KMS-11 (cell line): ENCODE measurements at regions not wholly inside any gene's neighbourhood (a gene's known extent, or its start where the extent isn't known, plus 50 kb on each side); places are given as distances from the start of the nearest gene placed in this dataset.

Experiments
- H2AFZ ChIP-seq: fragments of 200-600 bp; sonication (generic); 2 replicates; pipeline ENCODE4 v1.6.1; 2016; ENCODE audit warnings: antibody characterized with exemption, mixed run types, low read depth
- H3K27ac ChIP-seq: fragments of 200-600 bp; sonication (generic); 2 replicates; pipeline ENCODE4 v1.6.1; 2016; ENCODE audit warnings: mild to moderate bottlenecking, mixed run types
- H3K27me3 ChIP-seq: fragments of 200-600 bp; sonication (generic); 2 replicates; pipeline ENCODE4 v1.6.1; 2017; ENCODE audit warnings: mild to moderate bottlenecking, low read depth, mixed run types, moderate library complexity; ENCODE audit not compliant: insufficient read depth
- H3K36me3 ChIP-seq: fragments of 200-600 bp; sonication (generic); 2 replicates; pipeline ENCODE4 v1.6.1; 2017; ENCODE audit warnings: mild to moderate bottlenecking, mixed run types; ENCODE audit not compliant: insufficient read depth
- H3K4me1 ChIP-seq: fragments of 200-600 bp; sonication (generic); 2 replicates; pipeline ENCODE4 v1.6.1; 2016; ENCODE audit warnings: mild to moderate bottlenecking, low read depth, mixed run types; ENCODE audit not compliant: poor library complexity, severe bottlenecking
- H3K4me2 ChIP-seq: fragments of 200-600 bp; sonication (generic); 2 replicates; pipeline ENCODE4 v1.7.0; 2016; ENCODE audit warnings: mild to moderate bottlenecking, mixed run types
- H3K4me3 ChIP-seq: fragments of 200-600 bp; sonication (generic); IDR thresholded peaks from 2 replicates; pipeline ENCODE4 v1.6.1; 2017; ENCODE audit warnings: low read depth, low read length, mixed read lengths; ENCODE audit not compliant: insufficient read depth
- H3K79me2 ChIP-seq: fragments of 200-600 bp; sonication (generic); 2 replicates; pipeline ENCODE4 v1.6.1; 2016; ENCODE audit warnings: low read depth, mixed run types; ENCODE audit not compliant: insufficient read depth
- H3K9ac ChIP-seq: fragments of 200-600 bp; sonication (generic); 2 replicates; pipeline ENCODE4 v1.6.1; 2016; ENCODE audit warnings: mild to moderate bottlenecking, mixed run types
- H4K20me1 ChIP-seq: fragments of 200-600 bp; sonication (generic); 2 replicates; pipeline ENCODE4 v1.6.1; 2016; ENCODE audit warnings: mild to moderate bottlenecking, mixed run types; ENCODE audit not compliant: insufficient read depth
- TF ChIP-seq, protein P1 (sequence below): fragments of 200-600 bp; sonication (generic); conservative IDR thresholded peaks from 2 replicates; pipeline ENCODE4 v1.6.1; 2017; ENCODE audit warnings: low read depth, mild to moderate bottlenecking, antibody characterized with exemption, low read length, moderate library complexity, mixed read lengths

DNA sequence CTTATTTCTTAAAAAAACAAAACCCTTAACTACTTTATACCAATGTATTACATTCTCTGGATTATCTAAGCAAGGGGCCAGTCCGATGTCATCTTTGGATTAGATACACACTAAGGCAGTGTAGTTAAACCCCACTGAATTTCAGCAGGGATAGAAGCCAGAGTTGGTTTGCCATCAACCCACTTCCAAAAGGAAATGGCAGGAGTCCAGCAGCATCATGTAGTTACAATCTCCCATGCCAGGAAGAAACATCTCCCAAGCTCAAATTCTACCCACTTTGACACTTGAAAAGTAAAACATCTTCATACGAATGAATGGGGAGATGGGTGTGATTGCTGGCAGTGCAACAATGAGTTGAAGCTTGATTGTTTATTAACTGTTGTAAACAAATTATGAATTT is 203.5 kb upstream of the PLXNC1 start:
- H3K79me2 ChIP-seq, result no peaks in the 10 kb centered on the region
- TF ChIP-seq, protein P1, sequence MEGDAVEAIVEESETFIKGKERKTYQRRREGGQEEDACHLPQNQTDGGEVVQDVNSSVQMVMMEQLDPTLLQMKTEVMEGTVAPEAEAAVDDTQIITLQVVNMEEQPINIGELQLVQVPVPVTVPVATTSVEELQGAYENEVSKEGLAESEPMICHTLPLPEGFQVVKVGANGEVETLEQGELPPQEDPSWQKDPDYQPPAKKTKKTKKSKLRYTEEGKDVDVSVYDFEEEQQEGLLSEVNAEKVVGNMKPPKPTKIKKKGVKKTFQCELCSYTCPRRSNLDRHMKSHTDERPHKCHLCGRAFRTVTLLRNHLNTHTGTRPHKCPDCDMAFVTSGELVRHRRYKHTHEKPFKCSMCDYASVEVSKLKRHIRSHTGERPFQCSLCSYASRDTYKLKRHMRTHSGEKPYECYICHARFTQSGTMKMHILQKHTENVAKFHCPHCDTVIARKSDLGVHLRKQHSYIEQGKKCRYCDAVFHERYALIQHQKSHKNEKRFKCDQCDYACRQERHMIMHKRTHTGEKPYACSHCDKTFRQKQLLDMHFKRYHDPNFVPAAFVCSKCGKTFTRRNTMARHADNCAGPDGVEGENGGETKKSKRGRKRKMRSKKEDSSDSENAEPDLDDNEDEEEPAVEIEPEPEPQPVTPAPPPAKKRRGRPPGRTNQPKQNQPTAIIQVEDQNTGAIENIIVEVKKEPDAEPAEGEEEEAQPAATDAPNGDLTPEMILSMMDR, result no peak
- H3K4me2 ChIP-seq, result no peak overlapping the region
- H3K9ac ChIP-seq, result no peak overlapping the region
- no peaks in the 10 kb centered on the region for H3K4me1 ChIP-seq
- H3K27ac ChIP-seq, result no peak overlapping the region
- no peaks in the 10 kb centered on the region for H3K36me3 ChIP-seq
- H4K20me1 ChIP-seq, result no peaks in the 10 kb centered on the region
- no peak overlapping the region for H3K4me3 ChIP-seq
- H3K27me3 ChIP-seq, result no peaks in the 10 kb centered on the region
- no peak overlapping the region for H2AFZ ChIP-seq

- H3K4me3 ChIP-seq, result no peak overlapping the region
- no peak overlapping the region for H3K9ac ChIP-seq
- no peaks in the 10 kb centered on the region for H3K4me1 ChIP-seq
- H3K27ac ChIP-seq, result no peak overlapping the region
- H3K4me2 ChIP-seq, result no peak overlapping the region
- H2AFZ ChIP-seq, result no peak overlapping the region
- no peaks in the 10 kb centered on the region for H3K27me3 ChIP-seq
- H3K79me2 ChIP-seq, result no peaks in the 10 kb centered on the region
- no peaks in the 10 kb centered on the region for H3K36me3 ChIP-seq
- H4K20me1 ChIP-seq, result no peaks in the 10 kb centered on the region
- TF ChIP-seq, protein P1, result no peak
These were observed 201.7 kb upstream of the PLXNC1 start for GRCh38 chr12:93946542-93947150.

GRCh38 chr12:93947486-93947885 is 200.9 kb upstream of the PLXNC1 start:
- Histone ChIP-seq H3K4me2 (no peak overlapping the region), H3K4me1 (no peaks in the 10 kb centered on the region), H2AFZ (no peak overlapping the region), H3K27me3 (no peaks in the 10 kb centered on the region), H3K27ac (no peak overlapping the region), H3K9ac (no peak overlapping the region), H3K4me3 (no peak overlapping the region), H3K36me3 (no peaks in the 10 kb centered on the region), H3K79me2 (no peaks in the 10 kb centered on the region), H4K20me1 (no peaks in the 10 kb centered on the region)
- TF ChIP-seq, protein P1, result no peak

DNA sequence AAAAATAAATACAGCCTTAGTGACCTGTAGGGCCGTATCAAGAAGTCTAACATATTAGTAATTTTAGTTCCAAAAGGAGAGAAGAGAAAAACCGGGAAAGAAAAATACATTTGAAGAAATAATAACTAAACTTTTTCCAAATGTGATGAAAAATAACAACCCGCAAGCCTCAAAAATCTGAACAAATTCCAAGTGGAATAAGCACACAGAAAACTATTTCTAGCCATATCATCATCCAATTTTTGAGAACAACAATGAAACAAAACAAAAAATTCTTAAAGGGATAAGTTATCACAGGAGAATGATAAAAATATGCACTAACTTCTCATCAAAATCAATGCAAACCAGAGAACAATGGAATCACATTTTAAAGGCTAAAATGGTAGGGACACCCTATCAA is 198.1 kb upstream of the PLXNC1 start:
- no peaks in the 10 kb centered on the region for H4K20me1 ChIP-seq
- TF ChIP-seq, protein P1, result no peak
- no peak overlapping the region for H3K27ac ChIP-seq
- H3K36me3 ChIP-seq, result no peaks in the 10 kb centered on the region
- no peaks in the 10 kb centered on the region for H3K4me1 ChIP-seq
- H3K27me3 ChIP-seq, result no peaks in the 10 kb centered on the region
- no peak overlapping the region for H3K9ac ChIP-seq
- no peak overlapping the region for H2AFZ ChIP-seq
- no peaks in the 10 kb centered on the region for H3K79me2 ChIP-seq
- H3K4me3 ChIP-seq, result no peak overlapping the region
- no peak overlapping the region for H3K4me2 ChIP-seq
